ENCODE measurements at regions not wholly inside any gene's neighbourhood (a gene's known extent, or its start where the extent isn't known, plus 50 kb on each side); places are given as distances from the start of the nearest gene placed in this dataset.

DNA sequence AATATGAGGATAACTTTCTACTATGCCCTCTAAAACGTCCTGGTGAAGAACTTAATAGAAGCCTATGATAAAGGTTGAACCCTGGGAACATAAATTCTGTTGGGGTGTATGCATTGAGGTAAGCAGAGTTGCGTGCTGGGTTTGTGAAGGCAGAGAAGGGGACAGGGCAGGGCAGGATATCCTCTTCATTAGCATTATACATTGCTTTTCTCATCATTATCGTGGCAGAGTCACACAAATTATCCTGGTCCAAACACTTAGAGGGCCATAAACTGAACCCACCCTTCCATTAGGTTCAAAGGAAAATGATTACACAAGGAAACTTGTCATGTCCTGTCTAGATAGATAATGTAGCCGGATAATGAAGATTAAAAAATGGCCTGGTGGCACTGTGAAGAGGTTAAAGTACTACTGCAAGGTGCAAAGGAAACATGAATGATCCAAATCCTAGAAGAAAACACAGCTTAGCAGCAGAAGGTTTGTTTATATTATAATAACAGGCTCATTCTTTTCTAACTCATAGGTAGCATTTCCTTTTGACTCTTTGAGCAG, 189.1 kb downstream of the SPCS3 start:
- Histone ChIP-seq H3K4me1 (replicated peaks; ENCODE audit: insufficient read depth) (no peaks in the 10 kb centered on the region), H3K27me3 (ENCODE audit: insufficient read depth, low read depth) (no peaks in the 10 kb centered on the region), H3F3A (ENCODE audit: insufficient read depth, low read depth) (no peaks in the 10 kb centered on the region), H3K9me2 (ENCODE audit: insufficient read depth) (no peaks in the 10 kb centered on the region), H3K4me2 (no peak overlapping the region), H3K79me2 (ENCODE audit: low read depth) (no peaks in the 10 kb centered on the region), H2AFZ (no peak overlapping the region), H3K27ac (no peak overlapping the region), H4K20me1 (ENCODE audit: insufficient read depth) (no peaks in the 10 kb centered on the region), H3K36me3 (ENCODE audit: low read depth) (no peaks in the 10 kb centered on the region), H3K4me3 (no peak overlapping the region), H3K9me3 (ENCODE audit: insufficient read depth, low read depth) (no peaks in the 10 kb centered on the region)
- intact Hi-C loops (cut with micrococcal nuclease; ENCODE audit: unreplicated experiment), result no loop called here
- TF ChIP-seq, protein P1, sequence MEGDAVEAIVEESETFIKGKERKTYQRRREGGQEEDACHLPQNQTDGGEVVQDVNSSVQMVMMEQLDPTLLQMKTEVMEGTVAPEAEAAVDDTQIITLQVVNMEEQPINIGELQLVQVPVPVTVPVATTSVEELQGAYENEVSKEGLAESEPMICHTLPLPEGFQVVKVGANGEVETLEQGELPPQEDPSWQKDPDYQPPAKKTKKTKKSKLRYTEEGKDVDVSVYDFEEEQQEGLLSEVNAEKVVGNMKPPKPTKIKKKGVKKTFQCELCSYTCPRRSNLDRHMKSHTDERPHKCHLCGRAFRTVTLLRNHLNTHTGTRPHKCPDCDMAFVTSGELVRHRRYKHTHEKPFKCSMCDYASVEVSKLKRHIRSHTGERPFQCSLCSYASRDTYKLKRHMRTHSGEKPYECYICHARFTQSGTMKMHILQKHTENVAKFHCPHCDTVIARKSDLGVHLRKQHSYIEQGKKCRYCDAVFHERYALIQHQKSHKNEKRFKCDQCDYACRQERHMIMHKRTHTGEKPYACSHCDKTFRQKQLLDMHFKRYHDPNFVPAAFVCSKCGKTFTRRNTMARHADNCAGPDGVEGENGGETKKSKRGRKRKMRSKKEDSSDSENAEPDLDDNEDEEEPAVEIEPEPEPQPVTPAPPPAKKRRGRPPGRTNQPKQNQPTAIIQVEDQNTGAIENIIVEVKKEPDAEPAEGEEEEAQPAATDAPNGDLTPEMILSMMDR (conservative IDR thresholded peaks at IDR 0.05), result no peak
- no peak for TF ChIP-seq EZH2 (IDR thresholded peaks at IDR 0.05; ENCODE audit: low read depth)
- POLR2A ChIA-PET (ENCODE audit: unreplicated experiment), result no interaction called here
- no TSS peak for BruUV-seq (replicated peaks)
- CTCF ChIA-PET, result no interaction called here
- no peak for DNase-seq

DNA sequence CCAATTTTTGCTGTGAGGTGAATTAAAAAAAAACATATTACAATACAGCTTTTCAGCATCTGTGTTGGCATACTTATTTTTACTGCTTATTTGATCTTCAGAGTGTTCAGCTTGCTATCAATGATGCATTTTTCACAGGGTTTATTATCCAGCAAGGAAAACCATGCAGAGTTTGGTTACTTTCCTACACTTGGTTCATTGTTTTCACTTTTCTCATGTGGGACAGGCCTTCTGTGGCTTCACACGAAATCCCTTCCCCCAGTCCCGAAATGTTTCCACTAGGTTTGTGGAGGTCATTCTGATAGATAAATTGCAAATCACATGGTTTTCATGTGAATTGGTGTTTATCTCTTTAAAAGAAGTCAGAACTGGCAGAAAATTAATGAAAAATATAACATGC, 205.8 kb downstream of the SPCS3 start:
- Histone ChIP-seq H3K4me1 (replicated peaks; ENCODE audit: insufficient read depth) (no peaks in the 10 kb centered on the region), H3K79me2 (ENCODE audit: low read depth) (no peaks in the 10 kb centered on the region), H3K36me3 (ENCODE audit: low read depth) (no peaks in the 10 kb centered on the region), H3K4me2 (no peak overlapping the region), H3K4me3 (no peak overlapping the region), H2AFZ (no peak overlapping the region), H4K20me1 (ENCODE audit: insufficient read depth) (no peaks in the 10 kb centered on the region), H3K27me3 (ENCODE audit: insufficient read depth, low read depth) (no peaks in the 10 kb centered on the region), H3K27ac (no peak overlapping the region), H3F3A (ENCODE audit: insufficient read depth, low read depth) (no peaks in the 10 kb centered on the region), H3K9me2 (ENCODE audit: insufficient read depth) (0 out of 2 replicates have a peak, but pooled peaks cover 7% of the 10 kb centered on the region), H3K9me3 (ENCODE audit: insufficient read depth, low read depth) (no peaks in the 10 kb centered on the region)
- intact Hi-C loops (cut with micrococcal nuclease; ENCODE audit: unreplicated experiment), result no loop called here
- ChIA-PET CTCF (no interaction called here), POLR2A (ENCODE audit: unreplicated experiment) (no interaction called here)
- BruUV-seq (replicated peaks), result no TSS peak
- no peak for TF ChIP-seq EZH2 (IDR thresholded peaks at IDR 0.05; ENCODE audit: low read depth)
- TF ChIP-seq, protein P1 (conservative IDR thresholded peaks at IDR 0.05), result no peak
- no peak for DNase-seq

DNA sequence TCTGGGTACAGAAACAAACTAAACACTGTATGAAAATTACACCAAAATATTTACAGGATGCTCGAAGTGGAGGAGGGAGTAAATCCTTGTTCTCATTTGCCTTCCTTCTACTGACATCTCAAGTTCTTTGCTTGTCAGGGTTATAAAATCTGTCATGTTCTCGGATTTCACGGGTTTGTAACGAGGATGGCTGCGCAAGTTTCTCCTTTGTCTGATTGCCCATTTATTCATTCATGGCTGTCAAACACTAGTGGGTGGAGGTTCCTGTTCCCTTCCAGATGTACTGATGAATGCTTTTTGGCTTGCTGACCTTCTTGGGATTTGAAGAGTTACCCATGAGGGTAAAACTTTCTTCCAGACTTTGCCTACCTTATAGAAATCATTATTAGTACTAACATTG, 206.9 kb downstream of the SPCS3 start:
- no peaks in the 10 kb centered on the region for H3K79me2 ChIP-seq (ENCODE audit: low read depth)
- no peaks in the 10 kb centered on the region for H4K20me1 ChIP-seq (ENCODE audit: insufficient read depth)
- TF ChIP-seq EZH2 (IDR thresholded peaks at IDR 0.05; ENCODE audit: low read depth), result no peak
- TF ChIP-seq, protein P1 (conservative IDR thresholded peaks at IDR 0.05), result no peak
- ChIA-PET CTCF (interaction anchor here (0.6 kb wide), 1 partner anchor 20 kb away, joined by 19 read pairs; no protein-coding TSS in a partner anchor), POLR2A (ENCODE audit: unreplicated experiment) (no interaction called here)
- no peaks in the 10 kb centered on the region for H3K27me3 ChIP-seq (ENCODE audit: insufficient read depth, low read depth)
- no peaks in the 10 kb centered on the region for H3K36me3 ChIP-seq (ENCODE audit: low read depth)
- no TSS peak for BruUV-seq (replicated peaks)
- H3K27ac ChIP-seq, result no peak overlapping the region
- no peak overlapping the region for H2AFZ ChIP-seq
- no peaks in the 10 kb centered on the region for H3K4me1 ChIP-seq (replicated peaks; ENCODE audit: insufficient read depth)
- H3K9me3 ChIP-seq (ENCODE audit: insufficient read depth, low read depth), result no peaks in the 10 kb centered on the region
- no peak for DNase-seq
- H3K4me2 ChIP-seq, result no peak overlapping the region
- H3K4me3 ChIP-seq, result no peak overlapping the region
- H3K9me2 ChIP-seq (ENCODE audit: insufficient read depth), result 0 out of 2 replicates have a peak, but pooled peaks cover 7% of the 10 kb centered on the region
- intact Hi-C loops (cut with micrococcal nuclease; ENCODE audit: unreplicated experiment), result no loop called here
- no peaks in the 10 kb centered on the region for H3F3A ChIP-seq (ENCODE audit: insufficient read depth, low read depth)
